ENCODE measurements at regions not wholly inside any gene's neighbourhood (a gene's known extent, or its start where the extent isn't known, plus 50 kb on each side); places are given as distances from the start of the nearest gene placed in this dataset.
A peak's percentile ranks its signal among the peaks of the same experiment; 100 is the strongest.
"Not testable (repeated sequence)": the region's sequence is repeated elsewhere in the genome, so short reads cannot be mapped to it uniquely, and the experiment has no call there.

GRCh38 chr4:189566900-189567299 is 373.8 kb upstream of the FRG1 start:
- DNase-seq, result not testable (repeated sequence)

- not testable (repeated sequence) for DNase-seq
Observed at GRCh38 chr4:189579645-189580044, 361.0 kb upstream of the FRG1 start.

- peak in 1 of 56 donors; percentile 1 for DNase-seq
Observed at GRCh38 chr4:189586908-189587632, 353.6 kb upstream of the FRG1 start.

- DNase-seq, result not testable (repeated sequence)
Observed at GRCh38 chr4:189589201-189589600, 351.5 kb upstream of the FRG1 start.

GRCh38 chr4:189592890-189593289 is 347.8 kb upstream of the FRG1 start:
- no peak for DNase-seq

- DNase-seq, result no peak
Observed at GRCh38 chr4:189597341-189597740, 343.3 kb upstream of the FRG1 start.

- no peak for DNase-seq
Observed at GRCh38 chr4:189600264-189600663, 340.4 kb upstream of the FRG1 start.

GRCh38 chr4:189600718-189601435 is 339.8 kb upstream of the FRG1 start:
- no peak for DNase-seq

GRCh38 chr4:189602827-189603226 is 337.8 kb upstream of the FRG1 start:
- DNase-seq, result not testable (repeated sequence)

GRCh38 chr4:189610571-189610970 is 330.1 kb upstream of the FRG1 start:
- DNase-seq, result not testable (repeated sequence)

GRCh38 chr4:189613207-189613606 is 327.5 kb upstream of the FRG1 start:
- DNase-seq, result no peak

GRCh38 chr4:189615217-189615663 is 325.4 kb upstream of the FRG1 start:
- DNase-seq, result no peak

- DNase-seq, result not testable (repeated sequence)
Observed at GRCh38 chr4:189617741-189618140, 322.9 kb upstream of the FRG1 start.

GRCh38 chr4:189619441-189620250 is 321.0 kb upstream of the FRG1 start:
- DNase-seq, result not testable (repeated sequence)

- DNase-seq, result not testable (repeated sequence)
Observed at GRCh38 chr4:189622574-189622973, 318.1 kb upstream of the FRG1 start.

- not testable (repeated sequence) for DNase-seq
Observed at GRCh38 chr4:189627041-189627440, 313.6 kb upstream of the FRG1 start.

- DNase-seq, result not testable (repeated sequence)
Observed at GRCh38 chr4:189629733-189630132, 310.9 kb upstream of the FRG1 start.

- DNase-seq, result not testable (repeated sequence)
Observed at GRCh38 chr4:189630913-189631567, 309.6 kb upstream of the FRG1 start.

GRCh38 chr4:189631568-189631916 is 309.1 kb upstream of the FRG1 start:
- not testable (repeated sequence) for DNase-seq

- not testable (repeated sequence) for DNase-seq
Observed at GRCh38 chr4:189650436-189650835, 290.2 kb upstream of the FRG1 start.

- DNase-seq, result not testable (repeated sequence)
Observed at GRCh38 chr4:189653130-189653653, 287.5 kb upstream of the FRG1 start.
